ENCODE measurements at regions not wholly inside any gene's neighbourhood (a gene's known extent, or its start where the extent isn't known, plus 50 kb on each side); places are given as distances from the start of the nearest gene placed in this dataset.

DNA sequence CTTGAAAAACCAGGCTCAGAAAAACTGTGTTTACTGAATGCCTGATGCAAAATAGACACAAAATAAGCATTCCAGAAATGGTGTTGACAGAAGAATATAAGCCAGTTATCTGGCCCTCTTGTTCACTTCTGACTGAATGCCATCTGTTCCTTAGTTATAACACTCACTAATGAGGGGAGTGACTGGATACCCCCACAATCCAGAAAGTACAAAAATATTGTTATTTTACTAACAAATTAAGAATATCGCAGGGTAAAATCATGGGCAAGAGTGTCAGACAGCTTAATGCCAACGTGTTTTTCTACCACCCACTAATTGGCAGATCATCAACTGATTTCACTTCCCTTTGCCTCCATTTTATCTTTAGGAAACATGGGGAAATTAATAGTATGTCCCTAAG is 477.3 kb upstream of the FLRT2 start:
- H3K27me3 ChIP-seq: no peaks in the 10 kb centered on the region
- in situ Hi-C loops (cut with MboI; ENCODE audit: low pct_ligation_motif_present in 1 of 4, low pct_unique_long_range_greater_than_20kb in 1 of 4, low sequenced_read_pairs in 3 of 4): no loop called here
- H3K4me3 ChIP-seq: no peak overlapping the region
- DNase-seq: no peak
- H3K27ac ChIP-seq: no peak overlapping the region
- peaks cover 0 to 19% of the 10 kb centered on the region in 2 donors for H3K9me3 ChIP-seq
- H3K36me3 ChIP-seq: no peaks in the 10 kb centered on the region
- no peak for TF ChIP-seq POLR2AphosphoS5 (IDR thresholded peaks at IDR 0.05)
- 73 to 78% methylated on average over 2 of the region's 2 CpGs for WGBS, 2 donors (ENCODE audit: low coverage in 1 of 2)
- intact Hi-C loops (cut with DNase I; ENCODE audit: low total_unique reads): no loop called here
- H3K4me1 ChIP-seq: no peaks in the 10 kb centered on the region

DNA sequence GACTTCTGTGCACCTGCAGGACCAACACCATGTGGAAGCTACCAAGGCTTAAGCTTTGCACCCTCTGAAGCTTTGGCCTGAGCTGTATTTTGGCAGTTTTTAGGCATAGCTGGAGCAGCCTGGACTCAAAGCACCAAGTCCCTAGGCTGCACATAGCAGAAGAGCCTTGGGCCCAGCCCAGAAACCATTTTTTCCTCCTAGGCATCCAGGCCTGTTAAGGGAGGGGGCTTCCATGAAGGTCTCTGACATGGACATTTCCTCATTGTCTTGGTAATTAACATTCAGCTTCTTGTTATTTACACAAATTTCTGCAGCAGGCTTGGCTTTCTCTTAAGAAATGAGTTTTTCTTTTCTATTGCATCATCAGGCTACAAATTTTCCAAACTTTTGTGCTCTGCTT is 475.8 kb upstream of the FLRT2 start:
- Histone ChIP-seq H3K36me3 (no peaks in the 10 kb centered on the region), H3K4me3 (no peak overlapping the region), H3K27ac (no peak overlapping the region), H3K9me3 (peaks cover 0 to 19% of the 10 kb centered on the region in 2 donors), H3K27me3 (no peaks in the 10 kb centered on the region), H3K4me1 (no peaks in the 10 kb centered on the region)
- TF ChIP-seq, protein P1, sequence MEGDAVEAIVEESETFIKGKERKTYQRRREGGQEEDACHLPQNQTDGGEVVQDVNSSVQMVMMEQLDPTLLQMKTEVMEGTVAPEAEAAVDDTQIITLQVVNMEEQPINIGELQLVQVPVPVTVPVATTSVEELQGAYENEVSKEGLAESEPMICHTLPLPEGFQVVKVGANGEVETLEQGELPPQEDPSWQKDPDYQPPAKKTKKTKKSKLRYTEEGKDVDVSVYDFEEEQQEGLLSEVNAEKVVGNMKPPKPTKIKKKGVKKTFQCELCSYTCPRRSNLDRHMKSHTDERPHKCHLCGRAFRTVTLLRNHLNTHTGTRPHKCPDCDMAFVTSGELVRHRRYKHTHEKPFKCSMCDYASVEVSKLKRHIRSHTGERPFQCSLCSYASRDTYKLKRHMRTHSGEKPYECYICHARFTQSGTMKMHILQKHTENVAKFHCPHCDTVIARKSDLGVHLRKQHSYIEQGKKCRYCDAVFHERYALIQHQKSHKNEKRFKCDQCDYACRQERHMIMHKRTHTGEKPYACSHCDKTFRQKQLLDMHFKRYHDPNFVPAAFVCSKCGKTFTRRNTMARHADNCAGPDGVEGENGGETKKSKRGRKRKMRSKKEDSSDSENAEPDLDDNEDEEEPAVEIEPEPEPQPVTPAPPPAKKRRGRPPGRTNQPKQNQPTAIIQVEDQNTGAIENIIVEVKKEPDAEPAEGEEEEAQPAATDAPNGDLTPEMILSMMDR (IDR thresholded peaks at IDR 0.05): no peak
- TF ChIP-seq POLR2A (IDR thresholded peaks at IDR 0.05) (no peak), POLR2AphosphoS5 (IDR thresholded peaks at IDR 0.05) (no peak), EP300 (IDR thresholded peaks at IDR 0.05; ENCODE audit: low read depth) (no peak)
- no peak for DNase-seq
- in situ Hi-C loops (cut with MboI; ENCODE audit: low pct_ligation_motif_present in 1 of 4, low pct_unique_long_range_greater_than_20kb in 1 of 4, low sequenced_read_pairs in 3 of 4): no loop called here
- intact Hi-C loops (cut with DNase I; ENCODE audit: low total_unique reads): no loop called here

DNA sequence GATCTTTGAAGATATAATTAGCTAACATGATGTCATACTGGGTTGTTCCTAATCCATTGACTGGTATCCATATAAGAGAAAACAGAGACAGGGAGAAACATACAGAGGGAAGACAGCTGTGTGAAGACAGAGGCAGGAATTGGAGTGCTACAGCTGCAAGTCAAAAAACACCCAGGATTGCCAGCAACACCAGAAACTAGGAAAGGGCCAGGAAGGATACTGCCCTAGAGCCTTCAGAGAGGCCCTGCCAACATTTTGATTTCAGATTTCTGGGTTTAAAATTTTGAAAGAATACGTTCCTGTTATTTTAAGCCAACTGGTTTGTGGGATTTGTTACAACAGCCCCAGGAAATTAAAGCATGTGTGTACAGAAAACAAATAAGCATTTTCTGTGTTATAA is 473.7 kb upstream of the FLRT2 start:
- Histone ChIP-seq H3K36me3 (no peaks in the 10 kb centered on the region), H3K27ac (no peak overlapping the region), H3K9me3 (peaks cover 0 to 19% of the 10 kb centered on the region in 2 donors), H3K4me3 (no peak overlapping the region), H3K27me3 (no peaks in the 10 kb centered on the region), H3K4me1 (no peaks in the 10 kb centered on the region)
- no peak for TF ChIP-seq POLR2A (IDR thresholded peaks at IDR 0.05)
- in situ Hi-C loops (cut with MboI; ENCODE audit: low pct_ligation_motif_present in 1 of 4, low pct_unique_long_range_greater_than_20kb in 1 of 4, low sequenced_read_pairs in 3 of 4) (no loop called here), intact Hi-C loops (cut with DNase I; ENCODE audit: low total_unique reads) (no loop called here)
- 50 to 53% methylated on average over 1 of the region's 1 CpG for WGBS, 2 donors (ENCODE audit: low coverage in 1 of 2)
- DNase-seq: no peak

DNA sequence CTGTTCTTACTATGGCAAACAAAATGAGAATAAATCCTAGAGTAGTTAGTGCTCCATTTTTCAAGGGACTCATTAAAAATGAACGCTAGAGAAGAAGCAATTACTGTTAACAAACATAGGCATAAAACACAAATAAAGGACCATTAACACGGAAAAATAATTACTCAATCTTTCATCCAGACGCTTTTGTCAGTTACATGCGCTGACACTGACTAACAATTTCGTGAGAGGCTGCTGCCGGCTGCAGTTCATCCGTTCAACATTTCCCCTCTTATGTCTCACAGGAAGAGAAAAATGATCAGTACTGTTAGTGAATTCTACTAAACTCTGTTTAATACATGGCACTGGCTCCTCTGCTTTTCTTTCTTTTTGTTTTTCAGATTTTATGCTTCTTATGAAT is 472.7 kb upstream of the FLRT2 start:
- WGBS, 2 donors (ENCODE audit: low coverage in 1 of 2): 74% methylated on average over 7 of the region's 7 CpGs
- H3K36me3 ChIP-seq: no peaks in the 10 kb centered on the region
- TF ChIP-seq, protein P1 (IDR thresholded peaks at IDR 0.05): no peak
- TF ChIP-seq POLR2AphosphoS5 (IDR thresholded peaks at IDR 0.05): no peak
- no peak for TF ChIP-seq POLR2A (IDR thresholded peaks at IDR 0.05)
- TF ChIP-seq EP300 (IDR thresholded peaks at IDR 0.05; ENCODE audit: low read depth): no peak
- DNase-seq: no peak
- H3K4me3 ChIP-seq: no peak overlapping the region
- H3K9me3 ChIP-seq: peaks cover 0 to 19% of the 10 kb centered on the region in 2 donors
- in situ Hi-C loops (cut with MboI; ENCODE audit: low pct_ligation_motif_present in 1 of 4, low pct_unique_long_range_greater_than_20kb in 1 of 4, low sequenced_read_pairs in 3 of 4) (no loop called here), intact Hi-C loops (cut with DNase I; ENCODE audit: low total_unique reads) (no loop called here)
- no peak overlapping the region for H3K27ac ChIP-seq
- H3K27me3 ChIP-seq: no peaks in the 10 kb centered on the region
- H3K4me1 ChIP-seq: no peaks in the 10 kb centered on the region

DNA sequence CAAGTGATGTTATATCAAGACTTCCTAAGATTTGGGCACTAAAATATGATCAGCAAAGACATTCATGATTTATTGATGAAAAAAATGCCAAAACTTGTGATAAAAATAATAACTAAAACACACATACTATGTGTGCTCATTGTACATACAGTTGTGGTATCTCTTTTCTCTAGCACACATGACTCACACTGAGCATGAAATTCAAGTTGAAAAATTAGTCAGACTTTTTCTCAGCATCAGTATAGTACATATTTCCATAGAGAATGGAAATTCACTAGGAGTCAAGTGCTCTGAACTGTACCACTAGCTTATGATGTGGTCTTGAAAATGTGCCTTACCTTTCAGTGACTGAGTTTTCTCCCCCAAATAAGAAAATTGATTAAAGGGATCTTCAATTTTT is 471.8 kb upstream of the FLRT2 start:
- DNase-seq: no peak
- in situ Hi-C loops (cut with MboI; ENCODE audit: low pct_ligation_motif_present in 1 of 4, low pct_unique_long_range_greater_than_20kb in 1 of 4, low sequenced_read_pairs in 3 of 4): no loop called here

More for the DNA sequence above, 471.8 kb upstream of the FLRT2 start:
- Histone ChIP-seq H3K27me3 (no peaks in the 10 kb centered on the region), H3K4me3 (no peak overlapping the region), H3K36me3 (no peaks in the 10 kb centered on the region), H3K4me1 (no peaks in the 10 kb centered on the region), H3K9me3 (peaks cover 0 to 19% of the 10 kb centered on the region in 2 donors), H3K27ac (no peak overlapping the region)
- intact Hi-C loops (cut with DNase I; ENCODE audit: low total_unique reads): no loop called here
- TF ChIP-seq POLR2A (IDR thresholded peaks at IDR 0.05) (no peak), POLR2AphosphoS5 (IDR thresholded peaks at IDR 0.05) (no peak)
- TF ChIP-seq, protein P1 (IDR thresholded peaks at IDR 0.05): no peak

All from transverse colon (tissue), 4 donors.